ENCODE measurements at regions not wholly inside any gene's neighbourhood (a gene's known extent, or its start where the extent isn't known, plus 50 kb on each side); places are given as distances from the start of the nearest gene placed in this dataset.

GRCh38 chr3:6510713-6511112 lies 350.2 kb upstream of the GRM7 start:
- POLR2A ChIA-PET: no interaction called here
- TF ChIP-seq CTCF (IDR thresholded peaks at IDR 0.05; ENCODE audit: control extremely low read depth, extremely low read depth, low read depth, missing control alignments): no peak
- no peak for DNase-seq (ENCODE audit: extremely low spot score)
- CTCF ChIA-PET: interaction anchor here (1.5 to 2.8 kb wide), 3 partner anchors 10 to 14 kb away, joined by 4 to 10 read pairs (median 5); no protein-coding TSS in a partner anchor

GRCh38 chr3:6512172-6512800 lies 348.6 kb upstream of the GRM7 start:
- CTCF ChIA-PET: interaction anchor here (1.3 to 2.8 kb wide), 4 partner anchors 10 to 12 kb away, joined by 3 to 10 read pairs (median 4); no protein-coding TSS in a partner anchor
- no peak for TF ChIP-seq CTCF (IDR thresholded peaks at IDR 0.05; ENCODE audit: control extremely low read depth, extremely low read depth, low read depth, missing control alignments)
- no peak for DNase-seq (ENCODE audit: extremely low spot score)
- POLR2A ChIA-PET: no interaction called here

DNA sequence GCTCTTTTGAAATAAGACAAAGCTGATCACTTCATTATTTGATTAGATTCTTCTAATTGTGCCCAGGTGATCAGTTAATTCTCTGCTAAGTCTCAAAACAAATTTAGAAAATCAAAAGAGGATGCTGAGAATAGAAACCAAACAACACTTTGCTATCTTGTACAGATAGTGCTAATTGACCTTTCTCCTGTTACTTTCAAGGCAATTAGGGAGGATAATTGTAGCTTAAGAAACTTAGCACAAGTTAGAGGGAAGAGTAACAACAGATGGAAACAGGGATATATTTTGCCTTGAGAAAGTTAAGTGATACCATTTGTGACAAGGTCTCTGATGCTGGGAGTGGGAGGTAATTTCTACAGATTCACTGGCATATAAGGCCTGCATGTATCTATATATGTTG lies 344.8 kb upstream of the GRM7 start:
- ChIA-PET CTCF (interaction anchor here (1.0 kb wide), 1 partner anchor 8 kb away, joined by 3 read pairs; no protein-coding TSS in a partner anchor), POLR2A (no interaction called here)
- no peak for DNase-seq (ENCODE audit: extremely low spot score)
- no peak for TF ChIP-seq CTCF (IDR thresholded peaks at IDR 0.05; ENCODE audit: control extremely low read depth, extremely low read depth, low read depth, missing control alignments)

DNA sequence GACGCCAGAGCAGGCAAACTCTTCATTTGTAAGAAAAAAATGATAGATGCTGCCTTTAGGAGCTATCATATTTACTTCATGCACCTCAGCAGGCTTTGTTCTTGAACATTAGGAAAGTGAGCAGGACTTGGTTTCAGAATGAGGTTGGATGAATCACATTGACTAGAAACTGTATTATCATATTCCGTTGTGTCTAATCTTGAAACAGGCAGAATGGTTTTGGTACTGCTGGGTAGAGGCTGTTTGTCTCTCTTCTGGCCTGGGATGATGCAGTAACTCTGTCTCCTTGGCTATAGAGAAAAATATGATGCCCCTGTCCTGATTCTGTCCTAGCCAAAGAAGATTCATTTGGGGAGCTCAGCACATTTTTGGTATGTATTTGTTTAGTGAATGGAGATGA lies 344.2 kb upstream of the GRM7 start:
- no peak for DNase-seq (ENCODE audit: extremely low spot score)
- TF ChIP-seq CTCF (IDR thresholded peaks at IDR 0.05; ENCODE audit: control extremely low read depth, extremely low read depth, low read depth, missing control alignments): no peak
- ChIA-PET CTCF (interaction anchor here (1.0 kb wide), 1 partner anchor 9 kb away, joined by 3 read pairs; no protein-coding TSS in a partner anchor), POLR2A (no interaction called here)

GRCh38 chr3:6518709-6519345 lies 342.1 kb upstream of the GRM7 start:
- CTCF ChIA-PET: no interaction called here
- POLR2A ChIA-PET: no interaction called here
- TF ChIP-seq CTCF (IDR thresholded peaks at IDR 0.05; ENCODE audit: control extremely low read depth, extremely low read depth, low read depth, missing control alignments): no peak
- no peak for DNase-seq (ENCODE audit: extremely low spot score)

GRCh38 chr3:6521369-6522113 lies 339.4 kb upstream of the GRM7 start:
- POLR2A ChIA-PET: no interaction called here

More at GRCh38 chr3:6521369-6522113, 339.4 kb upstream of the GRM7 start:
- no peak for DNase-seq (ENCODE audit: extremely low spot score)
- CTCF ChIA-PET: interaction anchor here (1.2 kb wide), 1 partner anchor 9 kb away, joined by 3 read pairs; no protein-coding TSS in a partner anchor
- no peak for TF ChIP-seq CTCF (IDR thresholded peaks at IDR 0.05; ENCODE audit: control extremely low read depth, extremely low read depth, low read depth, missing control alignments)
